Left lung (tissue), 4 donors: ENCODE measurements at regions not wholly inside any gene's neighbourhood (a gene's known extent, or its start where the extent isn't known, plus 50 kb on each side); places are given as distances from the start of the nearest gene placed in this dataset.

Experiments
- ATAC-seq: fragments of 200-7000 bp; cut with Tn5 transposase; one replicate; pipeline ENCODE4 v1.9.1; 2020; ENCODE audit warnings: moderate library complexity
- DNase-seq, 4 donors: peaks; one replicate each; pipeline ENCODE4 v3.0.0-alpha.2; 2013 to 2020
- H3K27ac ChIP-seq, 2 donors: fragments of 200-600 bp; sonication (generic) in 1 of 2; one replicate each; pipeline versions ENCODE4 v1.5.0 to v1.8.0; 2020 to 2021
- H3K27me3 ChIP-seq, 2 donors: fragments of 200-600 bp; sonication (generic) in 1 of 2; one replicate each; pipeline versions ENCODE4 v1.5.0 to v1.8.0; 2020 to 2021
- H3K36me3 ChIP-seq, 2 donors: fragments of 200-600 bp; sonication (generic) in 1 of 2; one replicate each; pipeline versions ENCODE4 v1.5.0 to v1.8.0; 2020 to 2021
- H3K4me1 ChIP-seq, 2 donors: fragments of 200-600 bp; one replicate each; pipeline ENCODE4 v1.8.0; 2021
- H3K4me3 ChIP-seq, 2 donors: fragments of 200-600 bp; sonication (generic) in 1 of 2; one replicate each; pipeline versions ENCODE4 v1.5.0 to v1.8.0; 2020 to 2021; ENCODE audit warnings: mild to moderate bottlenecking in 1 of 2
- H3K9me3 ChIP-seq, 2 donors: fragments of 200-600 bp; sonication (generic) in 1 of 2; one replicate each; pipeline versions ENCODE4 v1.5.0 to v1.8.0; 2020 to 2021
- CTCF ChIP-seq, 2 donors: fragments of 200-600 bp; sonication (generic) in 1 of 2; IDR thresholded peaks; one replicate each; pipeline versions ENCODE4 v1.5.0 to v1.8.0; 2021; ENCODE audit warnings: antibody characterized with exemption in 2 of 2
- intact Hi-C, 2 donors: fragments of 100-400 bp; cut with DNase I; formaldehyde crosslinking; loops; one replicate each; pipeline versions ENCODE4 v1.11.2 to v1.14.2; 2022
- donor health status: DM: no; HTN: yes; CAD: no.
- donor health status: DM: no; HTN: no; CAD: no.

- H3K4me1 ChIP-seq, result peaks cover 0 to 3% of the 10 kb centered on the region in 2 donors
- no peak overlapping the region for H3K4me3 ChIP-seq
- no peak for DNase-seq
- H3K27me3 ChIP-seq, result no peaks in the 10 kb centered on the region
- intact Hi-C loops, result no loop called here
- no peaks in the 10 kb centered on the region for H3K36me3 ChIP-seq
- no peak for ATAC-seq
- no peaks in the 10 kb centered on the region for H3K9me3 ChIP-seq
- no peak overlapping the region for H3K27ac ChIP-seq
- no peak for TF ChIP-seq CTCF (IDR thresholded peaks at IDR 0.05)
These were observed 302.6 kb downstream of the MYCN start for GRCh38 chr2:16242906-16243305.

- no peak overlapping the region for H3K4me3 ChIP-seq
- H3K9me3 ChIP-seq, result no peaks in the 10 kb centered on the region
- no peaks in the 10 kb centered on the region for H3K36me3 ChIP-seq
- H3K27me3 ChIP-seq, result no peaks in the 10 kb centered on the region
- intact Hi-C loops, result no loop called here
- DNase-seq, result no peak
- no peak for TF ChIP-seq CTCF (IDR thresholded peaks at IDR 0.05)
- no peak overlapping the region for H3K27ac ChIP-seq
- H3K4me1 ChIP-seq, result no peaks in the 10 kb centered on the region
- no peak for ATAC-seq
These were observed 301.1 kb downstream of the MYCN start for GRCh38 chr2:16241166-16242160.

- DNase-seq (no peak), ATAC-seq (no peak)
- Histone ChIP-seq H3K4me1 (no peaks in the 10 kb centered on the region), H3K27me3 (no peaks in the 10 kb centered on the region), H3K27ac (no peak overlapping the region), H3K9me3 (no peaks in the 10 kb centered on the region), H3K36me3 (no peaks in the 10 kb centered on the region), H3K4me3 (no peak overlapping the region)
- intact Hi-C loops, result no loop called here
- no peak for TF ChIP-seq CTCF (IDR thresholded peaks at IDR 0.05)
These were observed 300.1 kb downstream of the MYCN start for GRCh38 chr2:16240402-16240801.

- Histone ChIP-seq H3K27me3 (no peaks in the 10 kb centered on the region), H3K4me1 (no peaks in the 10 kb centered on the region), H3K36me3 (no peaks in the 10 kb centered on the region), H3K27ac (no peak overlapping the region), H3K4me3 (no peak overlapping the region), H3K9me3 (no peaks in the 10 kb centered on the region)
- intact Hi-C loops, result no loop called here
- no peak for ATAC-seq
- TF ChIP-seq CTCF (IDR thresholded peaks at IDR 0.05), result no peak
- DNase-seq, result no peak
These were observed 299.0 kb downstream of the MYCN start for GRCh38 chr2:16239296-16239850.

- no peak for DNase-seq
- no peak for TF ChIP-seq CTCF (IDR thresholded peaks at IDR 0.05)
- intact Hi-C loops, result no loop called here
- ATAC-seq, result no peak
- H3K27me3 ChIP-seq, result no peaks in the 10 kb centered on the region
- H3K4me1 ChIP-seq, result no peaks in the 10 kb centered on the region
- no peak overlapping the region for H3K27ac ChIP-seq
- H3K4me3 ChIP-seq, result no peak overlapping the region
- H3K9me3 ChIP-seq, result no peaks in the 10 kb centered on the region
- no peaks in the 10 kb centered on the region for H3K36me3 ChIP-seq
These were observed 298.4 kb downstream of the MYCN start for GRCh38 chr2:16238786-16239185.
